Stimulated activated CD8-positive, alpha-beta memory T cell treated with anti-CD3 and anti-CD28 coated beads, Interleukin-12 subunit alpha, Interleukin-12 subunit beta, amount 100 ng/mL, for 24 hours (primary cell): ENCODE measurements at regions not wholly inside any gene's neighbourhood (a gene's known extent, or its start where the extent isn't known, plus 50 kb on each side); places are given as distances from the start of the nearest gene placed in this dataset.
"Not testable (repeated sequence)": the region's sequence is repeated elsewhere in the genome, so short reads cannot be mapped to it uniquely, and the experiment has no call there.

Source experiments
- DNase-seq: peaks from one replicate; pipeline ENCODE4 v3.0.0-alpha.2; 2020; ENCODE audit errors: extremely low read depth

DNA sequence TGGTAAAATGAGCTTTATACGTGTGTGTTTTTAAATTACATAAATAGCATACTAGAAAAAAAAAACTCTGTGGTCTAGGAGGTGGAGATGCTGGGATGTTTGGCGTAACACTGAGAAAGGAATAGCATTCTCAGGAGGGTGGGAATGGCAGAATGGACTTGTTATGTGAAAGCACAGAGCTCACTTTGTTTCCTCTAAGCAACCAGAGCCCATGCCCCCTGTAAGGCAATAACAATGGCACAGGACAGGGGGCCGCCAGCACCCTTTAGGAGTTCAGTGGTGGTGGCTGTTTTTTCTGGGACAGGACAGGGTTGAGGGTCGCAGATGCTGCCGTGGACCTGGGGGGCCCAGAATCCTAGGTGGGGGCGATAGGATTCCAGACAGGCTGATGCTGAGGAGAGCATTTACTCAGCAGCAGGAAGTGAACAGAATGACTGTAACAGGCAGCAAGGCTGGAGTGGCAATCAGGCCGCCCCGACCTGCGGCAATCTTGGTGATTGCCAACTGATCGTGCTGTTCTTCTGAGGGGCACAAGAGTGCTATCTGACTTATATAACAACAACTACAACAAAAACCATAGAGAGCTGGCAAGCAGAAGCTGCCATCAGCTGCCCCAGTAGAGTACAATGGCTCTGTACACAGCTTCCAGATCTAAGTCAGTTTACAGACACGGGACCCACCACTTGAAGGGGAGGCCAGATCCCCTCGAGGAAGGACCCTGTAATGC is 160.4 kb downstream of the UACA start:
- DNase-seq: no peak

DNA sequence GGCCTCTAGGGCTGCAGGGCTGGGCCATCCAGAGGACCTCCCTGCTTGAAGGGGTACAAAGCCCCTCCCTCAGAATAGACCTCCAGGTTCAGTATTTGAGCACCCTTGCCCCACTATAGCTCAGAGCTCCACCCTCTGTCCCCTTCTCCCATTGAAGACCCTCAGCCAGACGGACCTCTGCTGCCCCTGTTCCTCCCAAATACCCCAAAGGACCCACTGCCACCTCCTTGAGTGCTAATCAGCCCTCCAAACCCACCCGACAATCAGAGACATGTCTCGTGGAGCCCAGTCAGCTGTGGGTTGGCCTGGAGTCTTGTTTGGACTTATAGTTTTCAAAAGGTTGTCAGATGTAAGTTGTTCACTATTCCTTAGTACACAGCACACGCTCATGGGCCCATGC is 161.1 kb downstream of the UACA start:
- no peak for DNase-seq

DNA sequence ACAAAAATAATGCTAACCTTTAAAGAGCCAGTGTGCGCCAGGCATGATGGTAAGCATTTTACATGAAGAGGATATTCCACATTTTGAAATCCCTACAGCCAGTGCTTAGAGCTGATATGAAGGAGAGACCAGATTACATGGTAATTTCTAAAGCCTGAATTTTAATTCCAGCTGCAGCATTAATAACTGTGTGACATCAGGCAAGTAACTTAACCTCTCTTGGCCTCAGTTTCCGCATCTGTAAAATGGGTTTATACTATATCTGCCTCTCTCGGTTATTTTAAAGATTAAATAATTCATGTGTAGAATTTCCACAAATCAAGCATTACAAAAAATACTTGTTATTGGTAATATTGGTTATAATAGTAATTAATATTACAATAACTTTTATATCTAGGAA is 165.4 kb downstream of the UACA start:
- no peak for DNase-seq

DNA sequence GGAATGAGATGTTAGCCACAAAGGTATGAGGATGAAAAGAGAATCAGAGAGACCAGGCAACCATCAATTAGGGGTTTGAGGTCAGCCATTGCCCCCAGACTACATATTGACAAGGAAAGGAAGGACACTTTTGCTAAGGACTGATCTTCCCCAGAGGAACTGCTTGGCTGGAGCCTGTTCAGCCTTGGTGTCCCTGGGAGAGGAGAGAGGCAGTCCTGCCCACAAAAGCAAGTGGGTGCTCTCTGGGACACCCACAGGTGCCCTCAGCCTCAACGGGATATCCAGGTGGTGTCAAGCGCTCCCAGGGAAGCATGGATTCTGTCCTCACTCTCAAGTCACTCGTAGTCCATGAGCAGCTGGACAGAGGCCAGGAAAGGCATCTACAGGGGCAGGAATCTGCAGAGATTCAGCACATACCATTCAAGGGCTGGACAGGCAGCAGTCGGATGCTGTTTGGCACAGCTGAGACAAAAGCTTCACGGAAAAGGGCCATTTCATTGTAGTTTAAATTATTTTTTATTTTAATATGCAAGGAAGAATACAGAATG is 166.2 kb downstream of the UACA start:
- DNase-seq: no peak

DNA sequence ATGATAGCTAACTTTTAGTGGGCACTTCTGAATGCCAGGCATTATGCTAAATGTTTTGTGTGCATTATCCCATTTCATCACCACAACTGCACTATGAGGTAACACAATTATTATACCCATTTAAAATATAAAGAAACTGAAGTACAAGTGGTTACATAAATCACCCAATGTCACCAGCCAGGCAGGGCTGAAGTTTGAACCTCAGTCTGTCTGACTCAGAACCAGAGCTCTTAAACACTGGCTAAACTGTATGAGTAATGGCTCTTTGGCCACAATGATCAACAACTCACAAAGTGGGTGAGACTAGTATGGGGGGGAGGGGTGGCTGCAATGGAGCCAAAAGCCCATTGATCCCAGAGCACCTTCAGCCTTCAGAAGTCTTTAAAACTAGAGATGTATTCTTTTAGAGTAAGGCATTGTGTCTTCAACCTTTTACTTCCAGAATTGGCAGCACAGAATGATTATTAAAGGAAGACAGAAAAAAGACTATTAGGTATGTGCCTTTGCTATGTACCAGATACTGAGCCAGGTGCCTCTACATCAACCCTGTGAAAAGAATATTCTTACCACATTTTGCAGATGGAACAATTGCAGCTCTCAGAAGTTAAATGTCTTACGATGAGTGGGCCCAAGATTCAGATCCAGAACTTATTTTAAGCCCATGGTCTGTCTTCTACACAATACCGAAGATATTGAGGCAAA is 166.9 kb downstream of the UACA start:
- DNase-seq: no peak

DNA sequence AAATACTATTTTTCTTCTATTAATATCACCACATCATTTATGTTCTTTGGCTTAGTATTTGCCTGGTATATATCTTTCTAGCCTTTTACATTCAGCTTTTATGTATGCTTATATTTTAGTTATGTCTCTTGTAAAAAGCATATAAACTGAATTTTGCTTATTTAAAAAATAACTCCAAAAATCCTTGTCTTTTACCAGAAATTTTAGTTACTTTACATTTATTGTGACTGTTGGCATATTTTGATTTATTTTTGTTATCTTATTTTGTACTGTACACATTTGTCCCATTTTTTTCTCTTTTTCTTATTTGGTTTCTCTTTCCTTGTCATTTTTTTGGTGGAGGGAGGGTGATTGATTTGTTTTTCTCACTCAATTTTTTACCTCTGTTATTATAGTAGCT is 169.6 kb downstream of the UACA start:
- no peak for DNase-seq

DNA sequence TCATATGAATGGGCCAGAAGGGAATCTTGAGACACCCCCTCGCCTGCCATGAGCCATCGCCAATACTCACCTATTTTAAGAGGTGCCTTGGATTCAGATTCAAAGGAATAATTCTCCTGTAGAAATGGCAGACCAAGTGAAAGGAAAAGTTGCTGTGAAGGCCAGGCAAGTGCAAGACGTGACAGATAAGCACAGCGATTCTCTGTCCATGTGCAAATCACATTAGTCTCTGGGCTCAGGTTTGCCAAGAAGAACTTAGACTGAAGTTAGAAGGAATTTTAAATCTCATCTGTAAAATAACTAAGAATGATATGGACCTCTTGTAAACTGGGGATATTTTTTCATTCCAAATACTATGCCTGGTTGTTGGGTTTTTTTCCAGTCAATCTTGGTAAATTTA is 173.6 kb downstream of the UACA start:
- no peak for DNase-seq

DNA sequence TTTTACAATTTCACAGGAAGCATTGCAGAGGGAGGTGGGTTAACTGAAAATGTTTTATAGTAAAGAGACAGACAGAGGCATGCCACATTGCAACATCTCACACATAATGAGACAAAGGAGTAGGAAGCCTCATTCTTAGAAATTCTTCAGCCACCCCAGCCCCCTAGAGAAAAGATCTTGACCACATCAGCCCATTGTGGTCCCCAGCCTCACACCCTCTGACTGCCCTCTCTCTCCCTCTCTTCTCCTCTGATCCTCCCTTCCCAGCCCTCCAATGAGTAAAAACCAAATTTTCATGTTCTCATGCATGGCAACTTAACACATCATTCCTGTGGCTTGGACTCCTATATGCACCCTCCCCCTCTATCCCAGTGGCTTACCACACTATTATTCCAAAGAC is 174.1 kb downstream of the UACA start:
- no peak for DNase-seq

DNA sequence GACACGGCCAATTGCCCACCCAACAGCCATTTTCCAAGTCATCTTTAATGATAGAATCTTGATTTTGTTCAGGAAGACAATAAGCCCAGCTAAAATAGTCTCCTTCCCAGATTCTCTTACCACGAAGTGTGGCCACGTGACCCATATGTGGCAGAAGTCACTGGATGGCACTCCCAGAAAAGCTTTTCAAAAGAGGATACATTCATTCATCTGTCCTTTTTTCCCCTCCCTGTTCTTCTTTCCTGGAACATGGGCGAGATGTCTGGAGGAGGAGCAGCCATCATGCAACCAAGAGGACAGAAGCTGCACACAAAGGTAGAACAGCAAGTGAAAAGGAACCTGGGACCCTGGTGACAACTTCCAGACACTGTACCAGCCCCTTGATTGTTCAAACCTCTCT is 174.7 kb downstream of the UACA start:
- DNase-seq: no peak

DNA sequence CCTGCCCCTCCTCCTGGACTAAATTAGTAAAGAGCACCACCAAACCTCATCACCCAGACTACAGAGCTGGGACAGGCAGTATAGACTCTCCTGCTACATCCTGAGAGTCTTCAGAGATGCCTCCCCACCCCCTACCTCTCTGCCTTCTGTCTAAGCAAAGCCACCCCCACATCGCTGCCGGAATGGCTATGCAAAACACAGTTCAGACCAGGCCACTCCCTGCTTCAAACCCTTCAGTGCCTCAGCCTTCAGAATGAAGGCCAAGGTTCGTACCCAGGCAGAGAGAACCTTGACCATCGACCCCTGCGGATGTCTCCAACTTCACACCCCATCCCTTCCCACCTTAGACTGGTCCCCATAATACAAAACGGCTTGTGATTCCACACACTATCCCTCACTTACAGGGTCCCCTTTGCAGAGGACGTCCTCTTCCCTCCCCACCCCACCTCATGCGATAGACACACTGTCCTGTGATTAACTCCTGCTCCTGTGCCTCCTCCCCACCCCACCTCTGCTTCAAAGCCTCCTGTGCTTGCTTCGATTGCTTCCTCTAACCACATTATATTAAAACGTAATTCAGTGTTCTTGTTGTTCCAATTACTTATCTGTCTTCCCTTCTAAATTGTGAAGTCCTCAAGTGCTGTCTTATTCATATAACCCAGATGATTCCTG is 175.3 kb downstream of the UACA start:
- no peak for DNase-seq

DNA sequence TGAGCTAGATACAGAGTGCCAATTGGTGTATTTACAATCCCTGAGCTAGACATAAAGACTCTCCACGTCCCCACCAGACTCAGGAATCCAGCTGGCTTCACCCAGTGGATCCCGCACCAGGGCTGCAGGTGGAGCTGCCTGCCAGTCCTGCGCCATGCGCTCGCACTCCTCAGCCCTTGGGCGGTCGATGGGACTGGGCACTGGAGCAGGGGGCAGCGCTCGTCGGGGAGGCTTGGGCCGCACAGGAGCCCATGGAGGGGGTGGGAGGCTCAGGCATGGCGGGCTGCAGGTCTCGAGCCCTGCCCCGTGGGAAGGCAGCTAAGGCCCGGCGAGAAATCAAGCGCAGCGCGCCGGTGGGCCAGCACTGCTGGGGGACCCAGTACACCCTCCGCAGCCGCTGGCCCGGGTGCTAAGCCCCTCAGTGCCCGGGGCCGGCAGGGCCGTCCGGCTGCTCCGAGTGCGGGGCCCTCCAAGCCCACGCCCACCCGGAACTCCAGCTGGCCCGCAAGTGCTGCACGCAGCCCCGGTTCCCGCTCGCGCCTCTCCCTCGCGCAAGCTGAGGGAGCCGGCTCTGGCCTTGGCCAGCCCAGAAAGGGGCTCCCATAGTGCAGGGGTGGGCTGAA is 176.2 kb downstream of the UACA start:
- DNase-seq: not testable (repeated sequence)

DNA sequence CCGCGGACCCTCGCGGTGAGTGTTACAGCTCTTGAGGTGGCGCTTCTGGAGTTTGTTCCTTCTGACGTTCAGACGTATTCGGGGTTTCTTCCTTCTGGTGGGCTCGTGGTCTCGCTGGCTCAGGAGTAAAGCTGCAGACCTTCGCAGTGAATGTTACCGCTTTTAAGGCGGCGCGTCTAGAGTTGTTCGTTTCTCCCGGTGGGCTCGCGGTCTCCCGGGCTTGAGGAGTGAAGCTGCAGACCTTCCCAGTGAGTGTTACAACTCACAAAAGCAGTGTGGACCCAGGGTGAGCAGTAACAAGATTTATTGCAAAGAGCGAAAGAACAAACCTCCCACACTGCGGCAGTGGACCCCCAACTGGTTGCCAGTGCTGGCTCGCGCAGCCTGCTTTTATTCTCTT is 177.1 kb downstream of the UACA start:
- no peak for DNase-seq

DNA sequence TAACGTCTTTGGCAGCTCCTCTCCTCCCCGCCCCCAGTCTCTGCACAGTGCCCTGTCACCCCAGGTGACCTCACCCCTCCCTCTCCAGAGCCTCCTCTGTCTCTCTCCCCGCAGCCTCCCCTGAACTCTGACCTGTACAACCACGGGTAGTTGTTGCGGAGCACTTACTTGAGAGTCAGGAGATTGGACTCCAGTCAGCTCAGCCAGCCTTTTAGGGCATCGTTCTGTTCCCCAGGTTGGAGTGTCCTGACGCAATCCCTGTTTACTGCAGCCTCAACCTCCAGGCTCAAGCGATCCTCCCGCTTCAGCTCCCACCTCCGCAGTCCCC is 177.7 kb downstream of the UACA start:
- DNase-seq: no peak

DNA sequence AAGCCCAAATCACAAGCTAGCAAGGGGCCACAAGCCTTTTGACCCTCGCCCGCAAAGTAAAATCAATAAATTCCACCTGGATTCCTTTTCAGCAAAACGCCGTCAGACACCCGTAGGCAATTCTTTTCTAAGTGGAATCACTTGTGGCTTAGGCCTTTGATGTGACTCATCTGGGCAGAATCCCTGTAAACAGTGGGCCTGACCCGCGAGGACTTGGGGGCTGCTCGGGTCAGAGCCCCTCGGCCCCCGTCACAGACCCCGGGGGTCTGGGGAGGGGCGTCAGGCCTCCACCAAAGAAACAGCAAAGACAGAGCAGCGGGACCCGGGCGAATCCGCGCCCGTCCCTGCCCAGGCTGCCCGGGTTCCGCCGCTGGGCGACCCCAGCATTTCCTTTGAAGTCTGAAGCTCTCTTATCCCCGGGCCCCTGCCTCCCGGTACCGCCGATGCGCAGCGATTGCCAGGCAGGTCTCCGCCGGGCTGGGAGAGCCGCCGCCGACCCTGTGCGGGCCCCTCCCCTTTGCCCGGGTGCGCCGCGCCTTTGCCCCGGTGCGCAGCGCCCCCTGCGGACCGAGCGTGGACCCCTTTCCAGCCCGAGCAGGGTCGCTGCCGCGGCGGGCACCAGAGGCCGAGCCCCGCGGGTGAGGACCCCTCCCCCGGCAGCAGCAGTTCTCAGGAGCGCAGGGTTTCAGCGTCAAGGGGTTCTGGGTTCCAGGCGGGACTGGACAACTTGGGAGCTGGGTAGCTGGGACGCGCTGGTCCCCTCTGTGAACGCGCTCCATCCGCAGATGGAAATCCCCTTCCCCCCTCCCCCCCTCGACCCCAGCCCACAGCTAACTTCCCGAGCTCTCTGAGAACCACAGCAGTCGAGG is 178.3 kb downstream of the UACA start:
- DNase-seq: peak; percentile 1

DNA sequence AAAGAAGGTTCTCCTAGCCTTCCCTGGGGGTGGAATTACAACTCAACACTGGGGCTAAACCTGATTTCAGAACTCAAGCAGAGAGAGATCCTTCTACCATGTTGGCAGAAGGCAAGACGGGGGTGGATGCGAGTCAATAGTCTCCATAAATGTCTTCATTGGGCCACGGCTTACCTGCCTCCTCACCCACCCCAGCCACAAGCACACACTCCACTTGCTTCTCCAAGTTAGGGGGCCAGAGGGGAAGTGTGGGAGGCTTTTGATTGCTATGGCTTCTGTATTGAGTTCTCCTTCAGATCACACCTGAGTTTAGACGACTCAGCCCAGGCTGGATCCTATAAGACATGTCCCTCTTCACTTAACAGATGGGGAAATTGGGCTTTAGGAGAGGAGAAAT is 178.9 kb downstream of the UACA start:
- DNase-seq: no peak

DNA sequence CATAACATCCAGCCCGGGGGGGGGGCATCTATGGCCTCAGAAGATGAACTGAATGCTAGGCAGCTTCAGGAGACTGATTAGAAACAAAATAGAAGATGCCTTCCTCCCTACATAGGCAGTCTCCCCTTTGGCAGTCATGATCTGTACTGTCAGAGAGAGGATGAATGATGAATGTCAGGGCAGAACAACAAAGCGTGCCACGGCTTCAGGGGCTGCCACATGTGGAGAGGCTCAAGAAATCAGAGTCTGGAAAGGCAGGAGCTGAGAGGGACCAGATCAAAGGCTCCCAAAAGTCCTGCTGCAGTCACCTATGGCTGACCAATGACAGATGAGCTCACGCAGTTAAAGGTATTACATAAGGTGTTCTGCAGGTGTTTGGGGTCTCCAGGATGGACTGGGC is 180.4 kb downstream of the UACA start:
- no peak for DNase-seq

DNA sequence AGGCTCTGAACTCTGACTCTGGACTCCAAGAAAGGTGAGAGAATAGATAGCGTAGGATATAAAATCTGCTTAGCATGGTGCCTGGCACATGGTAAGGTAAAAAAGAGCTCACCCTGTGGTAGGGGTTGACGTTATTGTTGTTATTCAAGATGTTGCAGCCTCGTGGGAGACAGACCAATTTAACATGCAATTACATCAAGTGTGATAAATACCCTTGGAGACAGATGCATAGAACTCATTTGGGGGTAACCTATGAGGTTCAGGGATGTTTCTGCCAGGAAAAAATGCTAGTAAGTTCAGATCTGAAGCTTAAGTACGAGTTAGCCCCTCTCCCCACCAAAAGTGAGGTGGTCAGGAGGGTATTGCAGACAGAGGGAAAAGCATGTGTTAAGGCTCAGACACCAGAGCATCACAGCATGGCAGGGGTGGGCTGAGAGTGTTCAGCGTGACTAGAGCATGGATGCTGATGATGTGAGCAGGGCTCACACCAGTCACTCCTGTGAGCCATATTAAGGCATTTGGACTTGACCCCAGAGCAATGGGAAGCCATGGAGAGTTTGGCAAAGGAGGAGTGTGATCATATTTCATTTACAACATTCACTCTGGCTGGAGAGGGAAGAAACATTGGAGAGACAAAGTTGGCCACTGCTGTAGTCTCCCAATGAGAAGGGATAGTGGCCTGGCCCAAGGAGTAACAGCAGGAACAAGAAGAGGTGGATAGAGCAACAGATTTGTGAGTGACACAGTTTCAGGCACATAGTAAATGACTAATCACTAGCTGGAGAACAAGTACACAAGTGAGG is 181.0 kb downstream of the UACA start:
- no peak for DNase-seq

DNA sequence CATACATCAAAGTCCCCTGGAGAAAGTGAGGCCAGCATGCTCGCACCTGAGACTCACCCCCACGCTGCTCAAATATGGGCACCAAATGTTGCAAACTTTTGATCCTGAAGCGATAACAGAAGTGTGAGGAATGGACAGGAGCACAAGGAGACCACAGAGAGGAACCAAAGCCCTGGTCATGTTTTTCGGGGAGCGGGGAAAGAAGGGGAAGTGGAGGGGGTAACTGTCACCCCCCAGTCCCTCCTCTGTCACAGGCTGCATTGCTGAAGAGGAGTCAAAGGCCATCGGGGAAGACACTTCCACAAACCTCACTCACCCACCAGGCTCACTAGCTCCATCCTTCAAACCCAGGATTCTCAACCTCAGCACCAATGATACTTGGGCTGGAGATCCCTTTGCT is 182.4 kb downstream of the UACA start:
- no peak for DNase-seq

DNA sequence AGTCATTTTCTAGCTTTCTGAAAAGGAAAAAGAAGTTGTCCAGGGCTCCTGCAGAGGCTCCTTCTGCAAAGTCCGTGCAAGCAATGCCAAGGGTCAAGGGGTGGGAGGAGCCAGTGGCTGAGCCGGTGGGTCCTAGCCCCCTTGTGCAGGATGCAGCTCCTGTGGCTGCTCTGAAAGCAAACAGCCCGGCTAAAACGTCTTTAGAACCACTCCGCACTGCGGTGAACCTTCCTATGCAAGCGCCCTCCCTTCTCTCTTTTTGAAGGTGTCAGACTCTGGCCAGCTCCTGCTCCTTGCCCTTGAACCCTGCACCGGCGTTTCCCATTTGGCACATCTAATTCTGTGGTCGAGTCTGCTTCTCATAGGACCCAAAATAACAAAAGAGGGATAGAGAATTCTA is 183.1 kb downstream of the UACA start:
- DNase-seq: no peak

DNA sequence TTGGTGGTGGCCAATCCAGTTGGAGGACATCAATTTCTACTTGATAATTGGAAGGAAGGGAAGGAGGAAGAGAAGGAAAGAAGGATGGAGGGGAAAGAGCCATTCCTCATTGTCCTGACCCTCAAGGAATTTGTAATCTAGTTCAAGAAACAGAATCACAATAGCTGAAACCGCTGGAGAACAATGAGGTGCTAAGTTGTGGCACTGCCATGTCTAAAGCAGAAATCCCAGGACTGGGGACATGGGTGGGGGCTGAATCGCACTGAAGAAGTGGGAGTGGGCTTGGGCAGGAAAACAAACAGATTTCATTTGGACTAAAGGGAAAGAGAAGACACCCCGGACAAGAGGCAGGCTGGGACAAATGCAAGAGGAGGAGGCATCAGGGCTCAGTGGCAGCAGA is 183.6 kb downstream of the UACA start:
- DNase-seq: no peak

DNA sequence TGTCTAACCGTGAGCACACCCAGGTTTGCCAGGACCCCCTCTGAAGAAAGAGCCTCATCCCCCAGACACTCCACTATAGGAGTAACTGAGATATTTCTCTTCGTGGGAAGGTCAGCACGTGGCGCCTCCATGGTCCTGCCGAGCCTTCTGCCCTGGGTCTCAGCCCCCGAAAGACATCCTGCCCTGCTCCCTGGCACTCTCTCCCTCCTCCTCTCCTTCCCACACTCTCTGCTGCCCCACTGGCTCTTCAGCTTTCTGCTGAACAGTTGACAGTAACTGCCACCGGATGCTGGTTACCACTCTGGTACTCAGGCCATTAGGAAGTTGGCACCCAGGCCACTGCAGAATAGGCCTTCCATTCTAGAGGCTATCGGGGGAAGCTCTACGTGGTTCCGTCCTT is 185.2 kb downstream of the UACA start:
- DNase-seq: no peak
